Osteoblast (primary cell): ENCODE measurements at regions not wholly inside any gene's neighbourhood (a gene's known extent, or its start where the extent isn't known, plus 50 kb on each side); places are given as distances from the start of the nearest gene placed in this dataset.
A peak's percentile ranks its signal among the peaks of the same experiment; 100 is the strongest.

Experiments used
- DNase-seq: peaks from one replicate; pipeline ENCODE4 v3.0.0; 2011; ENCODE audit warnings: low spot score, mixed read lengths; ENCODE audit not compliant: insufficient read length; ENCODE audit errors: missing footprints
- H2AFZ ChIP-seq: 2 replicates; pipeline ENCODE4 v1.6.0; 2011; ENCODE audit warnings: mild to moderate bottlenecking, low read length
- H3K27ac ChIP-seq: 2 replicates; pipeline ENCODE4 v1.5.1; 2011; ENCODE audit warnings: mild to moderate bottlenecking, low read depth, low read length, moderate library complexity
- H3K27me3 ChIP-seq: 2 replicates; pipeline ENCODE4 v1.6.0; 2012; ENCODE audit warnings: mild to moderate bottlenecking, control low read depth, inconsistent platforms, low read length, moderate library complexity; ENCODE audit not compliant: insufficient read depth
- H3K36me3 ChIP-seq: 2 replicates; pipeline ENCODE4 v1.5.1; 2011; ENCODE audit warnings: mild to moderate bottlenecking, low read length, control low read depth, moderate library complexity; ENCODE audit not compliant: insufficient read depth
- H3K4me1 ChIP-seq: 2 replicates; pipeline ENCODE4 v1.5.1; 2011; ENCODE audit warnings: mild to moderate bottlenecking, low read length, control low read depth, moderate library complexity; ENCODE audit not compliant: insufficient read depth
- H3K4me2 ChIP-seq: 2 replicates; pipeline ENCODE4 v1.6.0; 2011; ENCODE audit warnings: mild to moderate bottlenecking, low read length; ENCODE audit not compliant: insufficient read depth
- H3K4me3 ChIP-seq: fragments of 200-600 bp; sonication (generic); 3 replicates; pipeline ENCODE4 v1.5.1; 2012; ENCODE audit warnings: mild to moderate bottlenecking, low read length, inconsistent platforms; ENCODE audit not compliant: insufficient read depth
- H3K79me2 ChIP-seq: 2 replicates; pipeline ENCODE4 v1.6.0; 2012; ENCODE audit warnings: mild to moderate bottlenecking, low read length, control low read depth, inconsistent platforms; ENCODE audit not compliant: insufficient read depth
- H3K9me3 ChIP-seq: 2 replicates; pipeline ENCODE4 v1.5.1; 2011; ENCODE audit warnings: low read depth, low read length, control low read depth
- H4K20me1 ChIP-seq: 2 replicates; pipeline ENCODE4 v1.6.0; 2012; ENCODE audit warnings: mild to moderate bottlenecking, low read length, control low read depth; ENCODE audit not compliant: insufficient read depth
- CTCF ChIP-seq: IDR thresholded peaks from 2 replicates; pipeline ENCODE4 v1.5.1; 2011; ENCODE audit warnings: mild to moderate bottlenecking, low read depth, low read length, moderate library complexity; ENCODE audit errors: extremely low read depth

- no peak for TF ChIP-seq CTCF
- no peak for DNase-seq
- Histone ChIP-seq H3K4me3 (no peak overlapping the region), H3K4me2 (no peak overlapping the region), H4K20me1 (no peaks in the 10 kb centered on the region), H3K4me1 (no peaks in the 10 kb centered on the region), H3K36me3 (no peaks in the 10 kb centered on the region), H3K27me3 (no peaks in the 10 kb centered on the region), H3K27ac (no peak overlapping the region), H2AFZ (no peak overlapping the region), H3K9me3 (no peaks in the 10 kb centered on the region), H3K79me2 (no peaks in the 10 kb centered on the region)
Observed at GRCh38 chr5:124803617-124804323, 57.3 kb upstream of the ZNF608 start.

DNA sequence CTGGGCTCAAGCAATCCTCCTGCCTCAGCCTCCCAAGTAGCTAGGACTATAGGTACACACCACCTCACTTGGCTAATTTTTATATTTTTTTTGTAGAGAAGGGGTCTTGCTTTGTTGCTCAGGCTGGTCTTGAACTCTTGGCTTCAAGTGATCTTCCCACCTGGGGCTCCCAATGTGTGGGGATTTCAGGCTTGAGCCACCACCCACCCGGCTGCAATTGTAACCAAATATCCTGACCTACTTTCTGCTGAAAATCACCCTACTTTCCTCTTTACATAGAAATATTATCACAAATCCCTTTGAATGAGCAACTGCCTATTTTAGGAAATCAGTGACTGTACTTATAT lies 59.6 kb upstream of the ZNF608 start:
- Histone ChIP-seq H2AFZ (no peak overlapping the region), H3K4me2 (no peak overlapping the region), H3K4me1 (no peaks in the 10 kb centered on the region), H3K4me3 (no peak overlapping the region), H3K27me3 (no peaks in the 10 kb centered on the region), H3K27ac (no peak overlapping the region), H3K36me3 (no peaks in the 10 kb centered on the region), H3K79me2 (no peaks in the 10 kb centered on the region), H3K9me3 (no peaks in the 10 kb centered on the region), H4K20me1 (no peaks in the 10 kb centered on the region)
- no peak for DNase-seq
- TF ChIP-seq CTCF = no peak

GRCh38 chr5:124806373-124807077 lies 60.1 kb upstream of the ZNF608 start:
- Histone ChIP-seq H3K4me2 (no peak overlapping the region), H2AFZ (no peak overlapping the region), H3K4me1 (no peaks in the 10 kb centered on the region), H4K20me1 (no peaks in the 10 kb centered on the region), H3K27ac (no peak overlapping the region), H3K27me3 (no peaks in the 10 kb centered on the region), H3K36me3 (no peaks in the 10 kb centered on the region), H3K79me2 (no peaks in the 10 kb centered on the region), H3K4me3 (no peak overlapping the region), H3K9me3 (no peaks in the 10 kb centered on the region)
- peak; percentile 58 for DNase-seq
- TF ChIP-seq CTCF = no peak

GRCh38 chr5:124808842-124809268 lies 62.4 kb upstream of the ZNF608 start:
- H3K27ac ChIP-seq = no peak overlapping the region
- no peaks in the 10 kb centered on the region for H3K36me3 ChIP-seq
- no peak for DNase-seq
- no peak overlapping the region for H2AFZ ChIP-seq
- no peak overlapping the region for H3K4me3 ChIP-seq
- no peaks in the 10 kb centered on the region for H3K27me3 ChIP-seq
- no peaks in the 10 kb centered on the region for H4K20me1 ChIP-seq
- H3K79me2 ChIP-seq = no peaks in the 10 kb centered on the region
- no peak for TF ChIP-seq CTCF
- no peak overlapping the region for H3K4me2 ChIP-seq
- H3K9me3 ChIP-seq = no peaks in the 10 kb centered on the region
- no peaks in the 10 kb centered on the region for H3K4me1 ChIP-seq
